Activated CD8-positive, alpha-beta memory T cell treated with anti-CD3 and anti-CD28 coated beads, Interleukin-2, amount 50 U/mL, for 4 hours (primary cell): ENCODE measurements at regions not wholly inside any gene's neighbourhood (a gene's known extent, or its start where the extent isn't known, plus 50 kb on each side); places are given as distances from the start of the nearest gene placed in this dataset.
"Not testable (repeated sequence)": the region's sequence is repeated elsewhere in the genome, so short reads cannot be mapped to it uniquely, and the experiment has no call there.

Source experiments
- DNase-seq: peaks from one replicate; pipeline ENCODE4 v3.0.0-alpha.2; 2020

DNA sequence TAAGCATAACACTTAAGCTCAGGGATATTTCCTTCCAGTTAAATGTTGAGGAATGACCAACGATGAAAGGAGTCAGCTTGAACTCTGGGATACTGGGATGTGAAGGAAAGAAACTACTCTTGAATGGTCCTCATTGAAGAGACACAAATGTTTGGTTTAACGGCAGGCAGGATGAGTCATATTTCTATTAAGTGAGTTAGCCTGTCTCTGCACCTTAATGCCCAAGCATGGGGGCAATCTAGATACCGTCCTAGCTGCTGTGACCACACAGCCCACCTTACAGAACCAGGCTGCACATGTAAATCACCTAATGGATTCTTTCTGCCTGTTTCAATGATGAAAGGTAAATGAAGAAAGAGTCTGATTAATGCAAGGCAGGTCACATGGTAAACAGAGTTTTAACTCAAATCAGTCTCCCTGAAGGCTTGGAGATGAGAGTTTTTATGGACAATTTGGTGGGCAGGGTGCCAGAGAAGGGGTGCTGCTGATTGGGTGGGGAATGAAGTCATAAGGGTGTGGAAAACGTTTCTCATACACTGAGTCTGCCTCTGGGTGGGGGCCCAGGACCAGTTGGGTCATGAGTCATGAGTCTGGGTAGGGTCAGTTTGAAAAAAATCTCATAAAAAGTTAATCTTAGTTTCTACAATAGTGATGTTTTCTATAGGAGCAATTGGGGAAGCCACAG, 144.6 kb upstream of the MMADHC start:
- no peak for DNase-seq

DNA sequence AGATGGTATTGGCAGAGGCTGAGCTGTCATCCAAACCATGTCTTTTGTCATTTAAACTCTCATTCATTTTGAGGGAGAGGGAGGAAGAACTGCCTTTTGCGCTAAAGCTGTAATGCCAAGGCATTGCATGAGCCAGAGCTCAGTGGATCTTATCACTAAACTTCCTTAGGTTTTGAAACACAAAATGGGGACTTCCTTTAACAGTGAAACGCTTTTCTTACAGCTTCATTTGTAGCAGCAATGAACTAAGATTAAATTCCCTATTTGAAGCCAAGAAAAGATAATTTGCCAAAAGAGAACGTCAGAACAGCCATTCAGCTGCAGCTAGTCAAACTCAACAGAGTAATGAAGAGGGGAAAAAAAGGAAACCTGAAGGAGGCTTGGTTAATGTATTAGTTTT, 143.5 kb upstream of the MMADHC start:
- DNase-seq, result no peak

DNA sequence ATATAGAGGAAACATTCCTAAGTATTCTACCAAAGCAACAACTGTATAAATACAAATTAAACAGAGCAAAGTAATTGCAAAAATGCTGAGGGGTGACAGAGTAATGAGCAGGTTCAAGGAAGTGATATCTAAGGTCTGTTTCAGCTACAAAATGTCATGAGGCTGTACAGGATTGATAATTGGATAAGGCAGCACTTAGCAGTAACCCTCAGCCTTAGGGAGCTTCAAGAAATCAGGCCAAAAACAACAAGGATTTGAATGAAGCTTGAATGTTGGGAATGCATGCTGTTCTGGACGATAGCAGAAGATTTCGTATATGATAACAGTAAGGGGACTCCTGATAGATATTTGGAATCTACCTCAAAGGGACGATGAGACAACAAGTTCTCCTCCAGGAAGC, 142.0 kb upstream of the MMADHC start:
- DNase-seq, result no peak

GRCh38 chr2:149727927-149728326, 140.4 kb upstream of the MMADHC start:
- DNase-seq, result no peak

- no peak for DNase-seq
Observed at GRCh38 chr2:149725234-149725633, 137.7 kb upstream of the MMADHC start.

- DNase-seq, result no peak
Observed at GRCh38 chr2:149724091-149724490, 136.5 kb upstream of the MMADHC start.

GRCh38 chr2:149720615-149721014, 133.0 kb upstream of the MMADHC start:
- DNase-seq, result no peak

GRCh38 chr2:149719695-149720094, 132.1 kb upstream of the MMADHC start:
- DNase-seq, result no peak

DNA sequence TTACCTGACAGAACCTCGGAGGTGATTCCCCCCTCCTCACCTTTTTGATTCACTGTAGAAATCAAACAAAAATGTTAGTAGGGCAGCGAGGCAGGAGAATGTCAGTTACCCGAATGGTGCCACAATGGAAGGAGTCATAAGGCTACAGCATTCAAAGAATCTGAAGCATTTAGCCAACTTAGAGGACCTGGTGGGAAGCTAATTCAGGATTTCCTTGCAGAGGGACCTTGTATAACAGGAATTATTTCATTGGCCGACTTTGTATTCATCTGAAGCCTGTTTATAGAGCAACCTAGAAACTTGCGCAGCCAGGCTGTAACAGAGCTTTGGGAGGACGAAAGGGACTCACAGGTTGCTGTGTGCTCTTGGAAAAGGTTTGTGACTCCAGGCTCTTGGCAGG, 129.1 kb upstream of the MMADHC start:
- no peak for DNase-seq

GRCh38 chr2:149715894-149716293, 128.3 kb upstream of the MMADHC start:
- no peak for DNase-seq

DNA sequence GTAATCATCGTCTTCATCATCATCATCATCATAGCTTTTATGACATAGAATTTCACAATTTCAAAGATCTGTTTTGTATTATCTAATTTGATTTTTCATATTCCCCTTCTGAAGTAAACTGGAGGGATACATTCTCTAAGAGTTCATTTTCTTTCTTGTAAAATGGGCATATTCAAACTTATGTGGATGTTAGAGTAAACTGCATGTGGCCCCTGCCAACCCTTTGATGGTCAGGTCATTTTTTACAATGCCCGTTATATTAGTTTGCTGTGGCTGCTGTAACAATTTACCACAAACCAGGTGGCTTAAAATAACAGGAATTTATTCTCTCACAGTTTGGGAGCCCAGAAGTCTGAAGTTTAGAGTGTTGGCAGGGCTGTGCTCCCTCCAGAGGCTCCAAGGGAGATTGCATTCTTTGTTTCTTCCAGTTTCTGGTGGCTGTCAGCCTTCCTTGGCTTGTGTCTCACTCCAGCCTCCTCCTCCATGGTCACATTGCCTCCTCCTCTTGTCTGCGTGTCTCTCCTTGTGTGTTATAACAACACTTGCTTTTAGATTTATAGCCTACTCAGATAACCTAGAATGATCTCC, 127.5 kb upstream of the MMADHC start:
- no peak for DNase-seq

GRCh38 chr2:149709496-149710263, 122.1 kb upstream of the MMADHC start:
- DNase-seq, result no peak

- no peak for DNase-seq
Observed at GRCh38 chr2:149703281-149703680, 115.7 kb upstream of the MMADHC start.

- no peak for DNase-seq
Observed at GRCh38 chr2:149702571-149702970, 115.0 kb upstream of the MMADHC start.

GRCh38 chr2:149701241-149701640, 113.7 kb upstream of the MMADHC start:
- no peak for DNase-seq

GRCh38 chr2:149692961-149693396, 105.4 kb upstream of the MMADHC start:
- DNase-seq, result no peak

- DNase-seq, result no peak
Observed at GRCh38 chr2:149690825-149691224, 103.2 kb upstream of the MMADHC start.

DNA sequence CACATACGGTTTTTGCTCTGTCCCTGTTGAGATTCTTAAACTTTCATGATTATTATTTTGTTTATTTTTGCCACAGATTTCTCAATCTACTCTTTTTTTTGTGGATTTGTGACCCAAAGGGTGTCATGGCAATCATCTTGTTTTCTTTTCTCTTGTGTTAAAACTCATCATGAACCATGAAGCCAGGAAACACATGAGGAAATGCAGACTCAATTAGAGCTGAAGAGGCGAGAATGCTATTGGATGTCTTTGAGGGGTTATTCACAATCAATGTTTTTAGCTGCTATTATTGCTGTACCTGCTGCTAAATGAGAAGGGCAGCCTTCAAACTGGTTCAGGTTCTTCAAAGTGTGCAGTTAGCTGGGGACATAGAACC, 99.5 kb upstream of the MMADHC start:
- DNase-seq, result no peak

DNA sequence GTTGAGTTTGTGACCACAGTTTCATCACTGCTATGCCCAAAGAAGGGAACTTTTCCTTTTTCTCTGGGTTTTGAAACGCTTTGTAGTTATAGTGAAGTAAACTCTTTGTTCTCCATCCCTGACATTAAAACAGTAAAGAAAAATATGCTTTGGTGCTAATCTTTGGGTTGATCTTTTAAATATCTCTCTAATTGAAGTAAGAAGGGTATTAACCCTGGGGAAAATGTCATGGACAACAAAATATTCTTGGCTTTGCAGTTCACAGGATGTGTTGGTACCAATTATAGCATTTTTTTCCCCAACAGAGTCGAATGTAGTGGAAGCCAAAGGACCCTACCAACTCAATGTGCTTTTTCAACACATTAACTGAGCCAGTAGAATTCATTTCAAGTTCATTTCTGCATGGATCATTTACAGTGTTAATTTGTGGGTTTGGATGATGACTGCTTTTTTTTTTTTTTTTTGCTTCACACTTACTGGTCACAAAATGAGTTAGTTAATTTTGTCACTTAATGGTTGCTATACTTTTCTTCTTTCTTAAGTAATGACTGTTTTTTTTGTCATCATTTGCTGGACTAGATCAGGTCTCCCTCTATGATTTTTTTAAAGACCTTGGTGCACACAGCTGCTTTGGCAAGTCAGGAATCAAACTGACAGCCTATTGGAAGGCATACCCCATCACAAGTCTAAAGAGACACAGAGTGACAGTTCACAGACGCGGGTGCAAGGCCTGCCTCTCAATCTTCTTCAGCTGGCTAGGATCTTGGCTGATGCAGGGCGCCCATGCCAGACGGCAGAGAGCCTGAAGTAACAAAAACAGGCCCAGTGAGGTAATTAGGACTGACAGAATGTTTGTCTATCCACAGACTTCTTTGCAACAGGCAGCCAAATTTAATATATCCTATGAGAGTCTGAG, 98.8 kb upstream of the MMADHC start:
- DNase-seq, result no peak

GRCh38 chr2:149685401-149685800, 97.8 kb upstream of the MMADHC start:
- DNase-seq, result not testable (repeated sequence)

DNA sequence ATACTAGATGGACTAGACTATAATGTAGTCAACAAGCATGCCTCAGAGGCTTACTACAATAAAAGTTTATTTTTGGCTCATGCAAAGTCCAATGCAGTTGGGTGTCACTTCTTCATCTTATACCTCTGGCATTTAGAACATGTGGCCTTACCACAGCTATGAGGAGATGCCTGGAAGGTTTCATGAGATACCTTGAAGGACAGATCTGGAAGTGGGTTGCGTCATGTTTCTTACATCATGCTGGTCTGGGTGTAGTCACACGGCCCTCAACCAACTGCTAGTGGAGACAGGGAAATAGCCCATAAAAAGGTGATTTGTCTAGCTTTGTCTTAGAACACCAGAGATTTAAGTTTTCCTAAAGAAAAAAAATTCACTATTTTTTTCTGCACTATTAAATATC, 91.7 kb upstream of the MMADHC start:
- DNase-seq, result no peak

GRCh38 chr2:149677416-149677815, 89.8 kb upstream of the MMADHC start:
- DNase-seq, result no peak

GRCh38 chr2:149670086-149670485, 82.5 kb upstream of the MMADHC start:
- DNase-seq, result no peak
